Thyroid gland (tissue), 4 donors: ENCODE measurements at regions not wholly inside any gene's neighbourhood (a gene's known extent, or its start where the extent isn't known, plus 50 kb on each side); places are given as distances from the start of the nearest gene placed in this dataset.

Source experiments
- DNase-seq, 2 donors: peaks; one replicate each; pipeline ENCODE4 v3.0.0-alpha.2; 2019
- H3K27ac ChIP-seq, 3 donors: fragments of 200-600 bp; sonication (generic); 1 replicate in 2 of 3; 2 replicates in 1 of 3; pipeline ENCODE4 v1.5.1; 2016 to 2019; ENCODE audit warnings: mild to moderate bottlenecking in 1 of 3, moderate library complexity in 1 of 3
- H3K27me3 ChIP-seq: fragments of 200-600 bp; sonication (generic); one replicate; pipeline ENCODE4 v1.5.1; 2019
- H3K36me3 ChIP-seq, 2 donors: fragments of 200-600 bp; sonication (generic); one replicate each; pipeline ENCODE4 v1.5.1; 2016 to 2019
- H3K4me1 ChIP-seq, 2 donors: fragments of 200-600 bp; sonication (generic); one replicate each; pipeline ENCODE4 v1.5.1; 2017 to 2019
- H3K4me3 ChIP-seq, 3 donors: fragments of 200-600 bp; sonication (generic); replicated peaks in 1 of 3; 1 replicate in 2 of 3; 2 replicates in 1 of 3; pipeline ENCODE4 v1.5.1; 2016; ENCODE audit warnings: mild to moderate bottlenecking in 1 of 3
- H3K9me3 ChIP-seq: fragments of 200-600 bp; sonication (generic); one replicate; pipeline ENCODE4 v1.5.1; 2017
- POLR2A ChIP-seq, 2 donors: fragments of 450-650 bp; IDR thresholded peaks; one replicate each; pipeline ENCODE4 v1.6.1; 2017; ENCODE audit warnings: antibody characterized with exemption in 2 of 2, mild to moderate bottlenecking in 2 of 2, moderate library complexity in 1 of 2
- WGBS, 2 donors: methylation state at CpG; one replicate each; pipeline ENCODE4 v1.1.5; 2017; 5-methylcytosine and 5-hydroxymethylcytosine counted together
- intact Hi-C: fragments of 100-400 bp; cut with DNase I; formaldehyde crosslinking; loops from one replicate; pipeline ENCODE4 v1.15.1; 2023
- TF ChIP-seq, protein P1 (sequence below), 6 experiments: fragments of 200-600 bp in 3 of 6; fragments of 450-650 bp in 3 of 6; sonication (generic) in 3 of 6; IDR thresholded peaks; one replicate each; pipeline ENCODE4 v1.5.1; 2016 to 2019; ENCODE audit warnings: antibody characterized with exemption in 6 of 6, mild to moderate bottlenecking in 2 of 6, inconsistent platforms in 1 of 6, moderate library complexity in 1 of 6

DNA sequence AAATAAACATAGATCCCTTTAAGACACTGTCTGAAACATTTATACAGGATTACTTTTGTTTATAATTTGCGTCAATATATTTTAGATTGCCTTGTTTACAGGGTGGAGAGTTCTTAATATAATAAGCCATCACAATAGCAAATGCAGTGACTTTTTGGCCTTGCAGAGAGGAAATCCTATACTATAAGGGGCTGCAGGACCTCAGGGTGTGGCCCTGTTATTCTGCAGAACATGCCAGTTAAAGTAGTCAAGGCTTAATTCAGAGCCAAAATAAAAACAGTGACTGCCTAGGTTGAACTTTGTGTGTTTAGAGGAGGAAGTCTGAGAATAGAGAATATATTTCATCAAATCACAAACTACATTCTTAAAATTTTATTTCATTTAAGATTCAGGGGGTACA, 381.6 kb downstream of the DUSP6 start:
- H3K4me1 ChIP-seq = no peaks in the 10 kb centered on the region
- H3K9me3 ChIP-seq = no peaks in the 10 kb centered on the region
- no peak for DNase-seq
- intact Hi-C loops = no loop called here
- no peaks in the 10 kb centered on the region for H3K36me3 ChIP-seq
- TF ChIP-seq POLR2A (IDR thresholded peaks at IDR 0.05) = no peak
- TF ChIP-seq, protein P1, sequence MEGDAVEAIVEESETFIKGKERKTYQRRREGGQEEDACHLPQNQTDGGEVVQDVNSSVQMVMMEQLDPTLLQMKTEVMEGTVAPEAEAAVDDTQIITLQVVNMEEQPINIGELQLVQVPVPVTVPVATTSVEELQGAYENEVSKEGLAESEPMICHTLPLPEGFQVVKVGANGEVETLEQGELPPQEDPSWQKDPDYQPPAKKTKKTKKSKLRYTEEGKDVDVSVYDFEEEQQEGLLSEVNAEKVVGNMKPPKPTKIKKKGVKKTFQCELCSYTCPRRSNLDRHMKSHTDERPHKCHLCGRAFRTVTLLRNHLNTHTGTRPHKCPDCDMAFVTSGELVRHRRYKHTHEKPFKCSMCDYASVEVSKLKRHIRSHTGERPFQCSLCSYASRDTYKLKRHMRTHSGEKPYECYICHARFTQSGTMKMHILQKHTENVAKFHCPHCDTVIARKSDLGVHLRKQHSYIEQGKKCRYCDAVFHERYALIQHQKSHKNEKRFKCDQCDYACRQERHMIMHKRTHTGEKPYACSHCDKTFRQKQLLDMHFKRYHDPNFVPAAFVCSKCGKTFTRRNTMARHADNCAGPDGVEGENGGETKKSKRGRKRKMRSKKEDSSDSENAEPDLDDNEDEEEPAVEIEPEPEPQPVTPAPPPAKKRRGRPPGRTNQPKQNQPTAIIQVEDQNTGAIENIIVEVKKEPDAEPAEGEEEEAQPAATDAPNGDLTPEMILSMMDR (IDR thresholded peaks at IDR 0.05) = no peak
- H3K4me3 ChIP-seq = no peak overlapping the region
- H3K27ac ChIP-seq = no peak overlapping the region
- 44 to 86% methylated on average over 1 of the region's 1 CpG for WGBS, 2 donors
- no peaks in the 10 kb centered on the region for H3K27me3 ChIP-seq

DNA sequence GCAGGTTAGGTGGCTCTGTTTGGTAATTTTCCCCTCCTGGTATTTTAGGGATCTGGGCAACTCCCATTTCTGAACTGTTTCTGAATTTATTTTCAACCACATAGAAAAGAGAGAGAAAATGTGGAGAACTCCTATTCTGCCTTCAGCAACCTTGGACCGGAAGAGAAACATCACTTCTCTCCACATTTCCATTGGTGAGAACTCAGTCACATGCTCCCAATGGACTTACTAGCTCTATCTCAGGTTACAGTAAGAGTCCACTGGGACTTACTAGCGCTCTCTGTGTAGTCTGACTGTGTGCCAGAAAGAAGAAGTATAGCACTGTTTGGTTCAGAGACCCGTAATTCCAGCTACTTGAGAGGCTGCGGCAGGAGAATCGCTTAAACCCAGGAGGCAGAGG, 383.2 kb downstream of the DUSP6 start:
- no peaks in the 10 kb centered on the region for H3K4me1 ChIP-seq
- no peak for TF ChIP-seq POLR2A (IDR thresholded peaks at IDR 0.05)
- TF ChIP-seq, protein P1 (IDR thresholded peaks at IDR 0.05) = no peak
- no peak overlapping the region for H3K27ac ChIP-seq
- 94 to 95% methylated on average over 5 of the region's 5 CpGs for WGBS, 2 donors
- no peaks in the 10 kb centered on the region for H3K27me3 ChIP-seq
- no peak for DNase-seq
- intact Hi-C loops = no loop called here
- no peak overlapping the region for H3K4me3 ChIP-seq
- H3K9me3 ChIP-seq = no peaks in the 10 kb centered on the region
- H3K36me3 ChIP-seq = no peaks in the 10 kb centered on the region

DNA sequence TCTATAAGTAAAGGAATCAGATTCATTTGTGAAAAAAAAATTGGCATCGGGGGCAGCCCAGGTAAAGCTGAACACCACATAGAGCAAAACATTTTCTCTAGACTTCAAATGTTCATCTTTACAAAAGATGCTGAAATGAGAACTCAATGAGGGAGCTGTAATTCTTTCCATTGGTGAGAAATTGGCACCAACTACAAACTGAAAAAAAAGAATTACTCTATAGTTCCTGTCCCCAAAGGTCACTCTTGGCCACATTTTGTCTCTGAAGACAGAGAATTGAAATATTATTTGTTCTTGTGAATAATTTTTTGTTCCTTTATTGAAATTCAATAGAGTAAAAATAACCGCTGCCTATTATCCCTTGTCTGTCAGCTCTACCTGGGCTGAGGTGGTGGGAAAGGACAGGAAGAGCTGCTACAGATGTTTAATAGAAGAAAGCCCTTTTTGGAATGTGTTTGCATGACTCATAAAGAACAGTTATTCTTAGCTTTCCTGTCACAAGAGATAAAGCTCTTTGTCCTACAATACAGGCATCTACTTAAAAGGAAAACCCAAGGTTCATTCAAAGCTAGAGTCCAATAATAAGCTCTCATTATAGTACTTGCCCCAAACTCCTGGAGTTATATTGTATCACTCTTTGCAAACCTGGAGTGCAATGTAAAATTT, 380.1 kb upstream of the KITLG start:
- TF ChIP-seq POLR2A (IDR thresholded peaks at IDR 0.05) = no peak
- TF ChIP-seq, protein P1 (IDR thresholded peaks at IDR 0.05) = no peak
- DNase-seq = no peak
- Histone ChIP-seq H3K27ac (no peak overlapping the region), H3K36me3 (no peaks in the 10 kb centered on the region), H3K4me1 (no peaks in the 10 kb centered on the region), H3K9me3 (no peaks in the 10 kb centered on the region), H3K4me3 (no peak overlapping the region), H3K27me3 (no peaks in the 10 kb centered on the region)
- intact Hi-C loops = no loop called here
- 81 to 85% methylated on average over 2 of the region's 2 CpGs for WGBS, 2 donors

DNA sequence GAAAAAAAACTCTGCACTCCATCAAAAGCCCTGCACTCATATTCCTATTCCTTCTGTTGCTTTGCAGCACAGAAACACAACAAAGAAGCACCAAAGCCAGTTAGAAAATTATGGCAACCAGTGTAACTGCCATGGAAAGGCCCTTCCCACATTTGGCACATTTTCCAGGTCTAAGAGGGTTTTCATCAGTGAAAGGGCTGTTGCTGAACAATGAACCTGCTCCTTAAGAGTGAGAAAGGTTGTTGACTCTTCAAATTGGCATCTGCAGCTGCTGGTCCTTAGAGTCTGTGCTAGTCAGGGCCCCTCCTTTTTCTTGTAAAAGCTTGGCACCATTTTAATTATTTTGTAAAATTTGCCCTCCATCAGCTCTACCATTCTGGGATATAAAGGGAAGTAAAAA, 378.7 kb upstream of the KITLG start:
- Histone ChIP-seq H3K27ac (no peak overlapping the region), H3K4me1 (no peaks in the 10 kb centered on the region), H3K27me3 (no peaks in the 10 kb centered on the region), H3K4me3 (no peak overlapping the region), H3K36me3 (no peaks in the 10 kb centered on the region), H3K9me3 (no peaks in the 10 kb centered on the region)
- TF ChIP-seq POLR2A (IDR thresholded peaks at IDR 0.05) = no peak
- TF ChIP-seq, protein P1 (IDR thresholded peaks at IDR 0.05) = no peak
- intact Hi-C loops = no loop called here
- no peak for DNase-seq

DNA sequence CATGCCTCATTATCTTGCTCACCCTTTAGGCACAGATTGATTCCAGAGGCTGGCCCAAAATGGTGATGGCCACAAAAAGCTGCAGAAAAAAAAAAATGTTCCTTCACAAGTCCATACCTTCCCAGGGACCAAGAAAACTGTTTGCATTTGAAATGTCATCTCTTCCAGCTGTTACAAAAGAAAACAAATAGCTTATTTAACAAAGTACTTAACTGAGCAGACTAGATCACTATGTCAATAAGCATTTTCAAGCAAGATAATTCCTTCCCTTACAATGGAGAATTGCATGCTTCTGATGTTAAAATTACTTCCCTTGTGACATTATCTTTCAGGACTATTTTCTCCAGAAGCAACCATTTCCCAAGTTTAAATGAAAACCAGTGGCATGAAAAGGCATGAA, 377.9 kb upstream of the KITLG start:
- Histone ChIP-seq H3K27me3 (no peaks in the 10 kb centered on the region), H3K4me3 (no peak overlapping the region), H3K4me1 (no peaks in the 10 kb centered on the region), H3K9me3 (no peaks in the 10 kb centered on the region), H3K36me3 (no peaks in the 10 kb centered on the region), H3K27ac (no peak overlapping the region)
- intact Hi-C loops = no loop called here
- TF ChIP-seq, protein P1 (IDR thresholded peaks at IDR 0.05) = no peak
- TF ChIP-seq POLR2A (IDR thresholded peaks at IDR 0.05) = no peak
- DNase-seq = no peak
